Suprapubic skin (tissue), 4 donors: ENCODE measurements at regions not wholly inside any gene's neighbourhood (a gene's known extent, or its start where the extent isn't known, plus 50 kb on each side); places are given as distances from the start of the nearest gene placed in this dataset.

Source experiments
- CTCF ChIP-seq, 2 donors: fragments of 200-600 bp in 1 of 2; fragments of 450-650 bp in 1 of 2; sonication (generic) in 1 of 2; IDR thresholded peaks; one replicate each; pipeline ENCODE4 v1.5.1; 2016 to 2019; ENCODE audit warnings: antibody characterized with exemption in 2 of 2, mild to moderate bottlenecking in 1 of 2, moderate library complexity in 1 of 2
- EP300 ChIP-seq: sonication (generic); formaldehyde crosslinking; IDR thresholded peaks from one replicate; pipeline ENCODE4 v1.6.1; 2017; ENCODE audit warnings: antibody characterized with exemption
- POLR2A ChIP-seq, 2 donors: fragments of 450-650 bp; IDR thresholded peaks; one replicate each; pipeline ENCODE4 v1.6.1; 2017; ENCODE audit warnings: antibody characterized with exemption in 2 of 2, mild to moderate bottlenecking in 2 of 2, moderate library complexity in 2 of 2
- POLR2AphosphoS5 ChIP-seq, 3 donors: sonication (generic); formaldehyde crosslinking; IDR thresholded peaks; one replicate each; pipeline ENCODE4 v1.6.1; 2017; ENCODE audit warnings: antibody characterized with exemption in 3 of 3

GRCh38 chr3:166957121-166957520 lies 423.0 kb downstream of the ZBBX start:
- TF ChIP-seq CTCF (IDR thresholded peaks at IDR 0.05) (no peak), EP300 (no peak), POLR2A (IDR thresholded peaks at IDR 0.05) (no peak), POLR2AphosphoS5 (IDR thresholded peaks at IDR 0.05) (no peak)
